Astrocyte of the spinal cord (primary cell): ENCODE measurements at regions not wholly inside any gene's neighbourhood (a gene's known extent, or its start where the extent isn't known, plus 50 kb on each side); places are given as distances from the start of the nearest gene placed in this dataset.

Experiments used
- DNase-seq: peaks from one replicate; pipeline ENCODE4 v3.0.0; 2011; ENCODE audit warnings: low read depth, low spot score
- H3K4me3 ChIP-seq: 2 replicates; pipeline ENCODE4 v1.5.1; 2011; ENCODE audit warnings: low read depth, mild to moderate bottlenecking, low read length, moderate library complexity
- in situ Hi-C: cut with HindIII; loops from 2 replicates; pipeline ENCODE4 v1.10.0; 2017; ENCODE audit warnings: low sequenced_read_pairs
- TF ChIP-seq, protein P1 (sequence below): IDR thresholded peaks from 2 replicates; pipeline ENCODE4 v1.5.1; 2012; ENCODE audit warnings: low read depth, mild to moderate bottlenecking, low read length, inconsistent platforms

- H3K4me3 ChIP-seq = no peak overlapping the region
- in situ Hi-C loops = no loop called here
- DNase-seq = no peak
- TF ChIP-seq, protein P1, sequence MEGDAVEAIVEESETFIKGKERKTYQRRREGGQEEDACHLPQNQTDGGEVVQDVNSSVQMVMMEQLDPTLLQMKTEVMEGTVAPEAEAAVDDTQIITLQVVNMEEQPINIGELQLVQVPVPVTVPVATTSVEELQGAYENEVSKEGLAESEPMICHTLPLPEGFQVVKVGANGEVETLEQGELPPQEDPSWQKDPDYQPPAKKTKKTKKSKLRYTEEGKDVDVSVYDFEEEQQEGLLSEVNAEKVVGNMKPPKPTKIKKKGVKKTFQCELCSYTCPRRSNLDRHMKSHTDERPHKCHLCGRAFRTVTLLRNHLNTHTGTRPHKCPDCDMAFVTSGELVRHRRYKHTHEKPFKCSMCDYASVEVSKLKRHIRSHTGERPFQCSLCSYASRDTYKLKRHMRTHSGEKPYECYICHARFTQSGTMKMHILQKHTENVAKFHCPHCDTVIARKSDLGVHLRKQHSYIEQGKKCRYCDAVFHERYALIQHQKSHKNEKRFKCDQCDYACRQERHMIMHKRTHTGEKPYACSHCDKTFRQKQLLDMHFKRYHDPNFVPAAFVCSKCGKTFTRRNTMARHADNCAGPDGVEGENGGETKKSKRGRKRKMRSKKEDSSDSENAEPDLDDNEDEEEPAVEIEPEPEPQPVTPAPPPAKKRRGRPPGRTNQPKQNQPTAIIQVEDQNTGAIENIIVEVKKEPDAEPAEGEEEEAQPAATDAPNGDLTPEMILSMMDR = no peak
Measured at GRCh38 chr13:70336866-70337265, 228.6 kb upstream of the KLHL1 start.

GRCh38 chr13:70333752-70334151 lies 225.5 kb upstream of the KLHL1 start:
- H3K4me3 ChIP-seq = no peak overlapping the region
- in situ Hi-C loops = no loop called here
- TF ChIP-seq, protein P1 = no peak
- DNase-seq = no peak

DNA sequence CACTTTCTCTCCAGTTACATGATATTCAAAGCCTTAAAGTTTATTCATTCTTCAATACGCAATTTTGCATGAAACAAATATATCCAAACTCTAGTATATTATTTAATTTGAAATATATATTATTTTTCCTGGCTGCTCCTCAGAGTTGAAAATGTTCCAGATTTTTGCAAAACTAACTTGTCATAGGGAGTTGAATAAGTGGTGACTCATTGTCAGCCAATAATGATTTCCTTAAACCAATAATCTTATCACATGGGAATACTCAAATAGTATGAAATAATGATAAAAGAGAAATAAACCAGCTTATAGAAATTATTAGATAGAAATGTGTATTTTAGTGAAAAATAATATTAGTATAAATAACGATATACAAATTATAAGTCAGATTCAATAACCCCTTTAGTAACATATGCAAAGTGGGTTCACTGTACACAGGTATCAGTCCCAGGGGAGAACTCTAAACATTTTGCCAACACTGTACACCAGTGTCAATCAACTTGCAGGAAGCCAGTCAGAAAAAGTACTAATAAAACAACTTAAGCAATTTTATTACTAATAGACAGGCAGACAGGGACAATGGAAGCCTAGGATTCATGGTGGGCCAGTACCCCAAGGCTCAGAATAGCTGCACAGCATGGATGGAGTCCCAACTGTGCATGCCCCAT lies 222.6 kb upstream of the KLHL1 start:
- in situ Hi-C loops = no loop called here
- no peak for DNase-seq
- TF ChIP-seq, protein P1 = no peak
- H3K4me3 ChIP-seq = no peak overlapping the region

- DNase-seq = no peak
- H3K4me3 ChIP-seq = no peak overlapping the region
- TF ChIP-seq, protein P1 = no peak
- in situ Hi-C loops = no loop called here
Measured at GRCh38 chr13:70324519-70324918, 216.3 kb upstream of the KLHL1 start.

DNA sequence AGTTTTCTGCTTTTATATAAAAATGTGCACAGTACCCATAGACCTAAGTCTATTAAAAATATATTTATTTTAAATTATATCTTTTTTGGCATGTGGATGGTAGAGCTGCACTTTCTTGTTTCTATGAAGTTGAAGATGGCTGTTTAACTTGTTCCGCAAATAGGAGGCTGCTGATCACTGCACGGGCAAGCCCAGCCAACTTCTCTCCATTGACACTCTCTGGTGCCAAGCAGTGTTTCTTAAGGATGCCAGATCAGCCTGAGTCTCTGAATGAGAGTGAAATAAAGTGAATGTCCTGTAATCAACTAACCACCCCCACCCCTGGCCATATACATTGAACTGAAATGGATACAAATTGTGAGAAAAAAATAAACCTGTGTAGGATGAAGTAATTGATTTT lies 202.9 kb upstream of the KLHL1 start:
- DNase-seq = no peak
- TF ChIP-seq, protein P1 = no peak
- in situ Hi-C loops = no loop called here
- no peak overlapping the region for H3K4me3 ChIP-seq

GRCh38 chr13:70310396-70311119 lies 202.3 kb upstream of the KLHL1 start:
- no peak overlapping the region for H3K4me3 ChIP-seq
- in situ Hi-C loops = no loop called here
- TF ChIP-seq, protein P1 = peak; percentile 55
- peak; percentile 66 for DNase-seq
